ENCODE measurements at regions not wholly inside any gene's neighbourhood (a gene's known extent, or its start where the extent isn't known, plus 50 kb on each side); places are given as distances from the start of the nearest gene placed in this dataset.

GRCh38 chr5:145471026-145471425 is 364.1 kb downstream of the PRELID2 start:
- no peaks in the 10 kb centered on the region for H3K79me2 ChIP-seq (ENCODE audit: insufficient read depth, low read length)
- DNase-seq: no peak
- no peak overlapping the region for H3K4me2 ChIP-seq (ENCODE audit: insufficient read depth, low read length)
- TF ChIP-seq CTCF (IDR thresholded peaks at IDR 0.05; ENCODE audit: borderline replicate concordance, extremely low read depth, low read length, poor library complexity, severe bottlenecking) (no peak), EZH2 (IDR thresholded peaks at IDR 0.05; ENCODE audit: borderline replicate concordance, low read depth, low read length, severe bottlenecking) (no peak)
- no peaks in the 10 kb centered on the region for H3K27me3 ChIP-seq (ENCODE audit: insufficient read depth, low read length, poor library complexity)
- ATAC-seq (ENCODE audit: insufficient read depth, low read depth): no peak
- no peak overlapping the region for H3K4me3 ChIP-seq (ENCODE audit: low read depth in 1 of 2, low read length in 2 of 2)
- no peaks in the 10 kb centered on the region for H3K36me3 ChIP-seq (ENCODE audit: insufficient read depth, low read length)
- H3K27ac ChIP-seq (ENCODE audit: low read length): no peak overlapping the region
- no peaks in the 10 kb centered on the region for H3K9me3 ChIP-seq (ENCODE audit: insufficient read depth, low read length, severe bottlenecking)
- no peak overlapping the region for H3K9ac ChIP-seq (ENCODE audit: low read depth, low read length)
- no peaks in the 10 kb centered on the region for H3K4me1 ChIP-seq (ENCODE audit: insufficient read depth, low read length)
- H4K20me1 ChIP-seq (ENCODE audit: insufficient read depth, low read length): no peaks in the 10 kb centered on the region
- H2AFZ ChIP-seq (ENCODE audit: low read depth, low read length): no peak overlapping the region

- no peaks in the 10 kb centered on the region for H3K36me3 ChIP-seq (ENCODE audit: insufficient read depth, low read length)
- no peak for DNase-seq
- no peaks in the 10 kb centered on the region for H3K27me3 ChIP-seq (ENCODE audit: insufficient read depth, low read length, poor library complexity)
- no peak for ATAC-seq (ENCODE audit: insufficient read depth, low read depth)
- no peak overlapping the region for H3K4me3 ChIP-seq (ENCODE audit: low read depth in 1 of 2, low read length in 2 of 2)
- TF ChIP-seq EZH2 (IDR thresholded peaks at IDR 0.05; ENCODE audit: borderline replicate concordance, low read depth, low read length, severe bottlenecking) (no peak), CTCF (IDR thresholded peaks at IDR 0.05; ENCODE audit: borderline replicate concordance, extremely low read depth, low read length, poor library complexity, severe bottlenecking) (no peak)
- H3K9me3 ChIP-seq (ENCODE audit: insufficient read depth, low read length, severe bottlenecking): no peaks in the 10 kb centered on the region
- H3K79me2 ChIP-seq (ENCODE audit: insufficient read depth, low read length): no peaks in the 10 kb centered on the region
- H3K4me1 ChIP-seq (ENCODE audit: insufficient read depth, low read length): no peaks in the 10 kb centered on the region
- no peak overlapping the region for H3K4me2 ChIP-seq (ENCODE audit: insufficient read depth, low read length)
- no peak overlapping the region for H3K27ac ChIP-seq (ENCODE audit: low read length)
- H4K20me1 ChIP-seq (ENCODE audit: insufficient read depth, low read length): no peaks in the 10 kb centered on the region
- H3K9ac ChIP-seq (ENCODE audit: low read depth, low read length): no peak overlapping the region
- H2AFZ ChIP-seq (ENCODE audit: low read depth, low read length): no peak overlapping the region
Measured at GRCh38 chr5:145470396-145470979, 364.7 kb downstream of the PRELID2 start.

GRCh38 chr5:145467446-145467845 is 367.7 kb downstream of the PRELID2 start:
- Histone ChIP-seq H3K4me1 (ENCODE audit: insufficient read depth, low read length) (no peaks in the 10 kb centered on the region), H2AFZ (ENCODE audit: low read depth, low read length) (no peak overlapping the region), H3K27me3 (ENCODE audit: insufficient read depth, low read length, poor library complexity) (no peaks in the 10 kb centered on the region), H3K4me3 (ENCODE audit: low read depth in 1 of 2, low read length in 2 of 2) (no peak overlapping the region), H3K9me3 (ENCODE audit: insufficient read depth, low read length, severe bottlenecking) (no peaks in the 10 kb centered on the region), H4K20me1 (ENCODE audit: insufficient read depth, low read length) (no peaks in the 10 kb centered on the region), H3K9ac (ENCODE audit: low read depth, low read length) (no peak overlapping the region), H3K27ac (ENCODE audit: low read length) (no peak overlapping the region), H3K79me2 (ENCODE audit: insufficient read depth, low read length) (no peaks in the 10 kb centered on the region), H3K36me3 (ENCODE audit: insufficient read depth, low read length) (no peaks in the 10 kb centered on the region), H3K4me2 (ENCODE audit: insufficient read depth, low read length) (no peak overlapping the region)
- TF ChIP-seq CTCF (IDR thresholded peaks at IDR 0.05; ENCODE audit: borderline replicate concordance, extremely low read depth, low read length, poor library complexity, severe bottlenecking) (no peak), EZH2 (IDR thresholded peaks at IDR 0.05; ENCODE audit: borderline replicate concordance, low read depth, low read length, severe bottlenecking) (no peak)
- no peak for DNase-seq
- ATAC-seq (ENCODE audit: insufficient read depth, low read depth): no peak

GRCh38 chr5:145466533-145466932 is 368.6 kb downstream of the PRELID2 start:
- ATAC-seq (ENCODE audit: insufficient read depth, low read depth) (no peak), DNase-seq (no peak)
- no peak overlapping the region for H3K4me2 ChIP-seq (ENCODE audit: insufficient read depth, low read length)

More at GRCh38 chr5:145466533-145466932, 368.6 kb downstream of the PRELID2 start:
- H3K27ac ChIP-seq (ENCODE audit: low read length): no peak overlapping the region
- no peaks in the 10 kb centered on the region for H3K4me1 ChIP-seq (ENCODE audit: insufficient read depth, low read length)
- no peak overlapping the region for H2AFZ ChIP-seq (ENCODE audit: low read depth, low read length)
- no peaks in the 10 kb centered on the region for H3K36me3 ChIP-seq (ENCODE audit: insufficient read depth, low read length)
- no peaks in the 10 kb centered on the region for H3K27me3 ChIP-seq (ENCODE audit: insufficient read depth, low read length, poor library complexity)
- H3K9ac ChIP-seq (ENCODE audit: low read depth, low read length): no peak overlapping the region
- no peaks in the 10 kb centered on the region for H3K79me2 ChIP-seq (ENCODE audit: insufficient read depth, low read length)
- TF ChIP-seq EZH2 (IDR thresholded peaks at IDR 0.05; ENCODE audit: borderline replicate concordance, low read depth, low read length, severe bottlenecking) (no peak), CTCF (IDR thresholded peaks at IDR 0.05; ENCODE audit: borderline replicate concordance, extremely low read depth, low read length, poor library complexity, severe bottlenecking) (no peak)
- H3K9me3 ChIP-seq (ENCODE audit: insufficient read depth, low read length, severe bottlenecking): no peaks in the 10 kb centered on the region
- H3K4me3 ChIP-seq (ENCODE audit: low read depth in 1 of 2, low read length in 2 of 2): no peak overlapping the region
- no peaks in the 10 kb centered on the region for H4K20me1 ChIP-seq (ENCODE audit: insufficient read depth, low read length)
